GM10266 (cell line): ENCODE measurements at regions not wholly inside any gene's neighbourhood (a gene's known extent, or its start where the extent isn't known, plus 50 kb on each side); places are given as distances from the start of the nearest gene placed in this dataset.

Source experiments
- DNase-seq: peaks from one replicate; pipeline ENCODE4 v3.0.0; 2012; ENCODE audit errors: extremely low spot score
- TF ChIP-seq, protein P1 (sequence below): IDR thresholded peaks from 2 replicates; pipeline ENCODE4 v1.5.1; 2012; ENCODE audit warnings: mild to moderate bottlenecking, low read depth; ENCODE audit not compliant: control insufficient read depth, insufficient read depth; ENCODE audit errors: missing control alignments

DNA sequence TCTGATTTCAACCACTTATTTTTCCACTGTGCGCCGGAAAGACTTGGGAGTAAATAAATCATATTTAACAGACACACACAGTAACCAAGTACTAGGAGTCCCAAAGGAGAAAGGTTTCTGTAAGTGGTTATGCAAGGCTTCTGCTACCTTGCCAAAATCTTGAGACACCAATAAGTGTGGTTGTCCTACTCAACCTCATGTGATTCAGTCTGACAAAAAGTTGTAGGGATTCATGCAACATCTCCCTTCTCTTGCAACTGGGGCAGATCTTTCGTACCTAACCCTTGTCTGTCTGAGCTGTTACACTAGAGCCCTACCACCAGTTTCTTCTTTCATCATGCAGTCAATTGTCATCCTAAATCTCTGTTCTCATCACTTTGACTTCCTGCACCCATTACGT lies 69.9 kb upstream of the NUDT7 start:
- no peak for DNase-seq
- TF ChIP-seq, protein P1, sequence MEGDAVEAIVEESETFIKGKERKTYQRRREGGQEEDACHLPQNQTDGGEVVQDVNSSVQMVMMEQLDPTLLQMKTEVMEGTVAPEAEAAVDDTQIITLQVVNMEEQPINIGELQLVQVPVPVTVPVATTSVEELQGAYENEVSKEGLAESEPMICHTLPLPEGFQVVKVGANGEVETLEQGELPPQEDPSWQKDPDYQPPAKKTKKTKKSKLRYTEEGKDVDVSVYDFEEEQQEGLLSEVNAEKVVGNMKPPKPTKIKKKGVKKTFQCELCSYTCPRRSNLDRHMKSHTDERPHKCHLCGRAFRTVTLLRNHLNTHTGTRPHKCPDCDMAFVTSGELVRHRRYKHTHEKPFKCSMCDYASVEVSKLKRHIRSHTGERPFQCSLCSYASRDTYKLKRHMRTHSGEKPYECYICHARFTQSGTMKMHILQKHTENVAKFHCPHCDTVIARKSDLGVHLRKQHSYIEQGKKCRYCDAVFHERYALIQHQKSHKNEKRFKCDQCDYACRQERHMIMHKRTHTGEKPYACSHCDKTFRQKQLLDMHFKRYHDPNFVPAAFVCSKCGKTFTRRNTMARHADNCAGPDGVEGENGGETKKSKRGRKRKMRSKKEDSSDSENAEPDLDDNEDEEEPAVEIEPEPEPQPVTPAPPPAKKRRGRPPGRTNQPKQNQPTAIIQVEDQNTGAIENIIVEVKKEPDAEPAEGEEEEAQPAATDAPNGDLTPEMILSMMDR = no peak

DNA sequence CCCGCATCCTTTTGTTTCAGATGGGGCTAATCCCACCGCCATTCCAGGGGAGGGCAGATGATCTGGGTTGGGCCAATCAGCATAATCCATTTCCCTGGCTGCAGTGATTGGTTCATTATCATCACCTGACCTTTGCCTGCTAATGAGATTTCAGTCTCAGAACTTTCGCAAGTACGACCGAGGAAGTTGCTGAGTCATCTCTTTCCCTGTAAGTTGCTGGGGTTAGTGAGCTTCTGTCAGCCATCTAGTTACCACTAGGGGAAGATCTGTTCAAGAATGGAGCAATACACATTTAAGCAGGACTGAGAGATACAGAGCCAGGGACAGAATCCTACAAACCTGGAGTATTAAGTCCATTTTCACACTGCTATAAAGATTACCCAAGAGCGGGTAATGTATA lies 65.3 kb upstream of the NUDT7 start:
- TF ChIP-seq, protein P1 = no peak
- DNase-seq = no peak

DNA sequence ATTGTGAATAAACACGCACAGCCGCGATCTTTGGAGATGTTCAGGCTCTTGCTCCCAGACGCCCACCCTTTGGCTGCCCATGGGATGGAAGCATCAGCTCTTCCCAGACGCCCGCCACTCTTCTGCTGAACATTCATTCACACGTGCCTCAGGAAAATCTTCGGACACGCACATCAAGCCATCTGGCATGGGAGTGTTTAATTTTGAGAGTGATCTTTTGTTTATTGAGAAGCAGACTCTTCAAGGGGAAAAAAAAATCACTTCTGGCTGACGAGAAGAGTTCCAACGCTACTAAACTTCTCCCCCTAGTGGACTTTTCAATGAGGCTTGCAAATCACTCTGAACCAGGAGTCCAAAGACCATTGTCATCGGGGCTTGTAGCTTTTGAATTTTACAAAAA lies 62.0 kb upstream of the NUDT7 start:
- TF ChIP-seq, protein P1 = no peak
- no peak for DNase-seq

- TF ChIP-seq, protein P1 = no peak
- DNase-seq = no peak
Observed at GRCh38 chr16:77662246-77662645, 60.1 kb upstream of the NUDT7 start.

DNA sequence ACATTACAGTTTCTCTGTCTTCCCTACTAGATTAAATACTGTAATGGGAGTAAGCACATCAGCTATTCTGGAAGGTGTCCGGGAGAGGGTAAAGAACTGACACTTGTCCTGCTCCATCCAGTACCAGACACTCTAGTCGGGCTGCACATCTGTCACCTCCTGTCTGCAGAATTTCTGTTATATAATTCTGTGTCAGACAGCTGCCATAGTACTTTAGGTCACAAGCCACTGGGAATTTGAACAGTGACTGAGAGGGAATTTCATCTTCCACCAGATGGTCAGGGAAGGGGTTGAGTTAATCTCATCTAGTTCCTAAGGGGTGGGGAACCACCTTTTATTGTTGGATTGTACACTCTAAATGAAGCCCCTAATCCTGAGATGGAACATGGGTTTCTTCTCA lies 58.6 kb upstream of the NUDT7 start:
- DNase-seq = no peak
- TF ChIP-seq, protein P1 = no peak

DNA sequence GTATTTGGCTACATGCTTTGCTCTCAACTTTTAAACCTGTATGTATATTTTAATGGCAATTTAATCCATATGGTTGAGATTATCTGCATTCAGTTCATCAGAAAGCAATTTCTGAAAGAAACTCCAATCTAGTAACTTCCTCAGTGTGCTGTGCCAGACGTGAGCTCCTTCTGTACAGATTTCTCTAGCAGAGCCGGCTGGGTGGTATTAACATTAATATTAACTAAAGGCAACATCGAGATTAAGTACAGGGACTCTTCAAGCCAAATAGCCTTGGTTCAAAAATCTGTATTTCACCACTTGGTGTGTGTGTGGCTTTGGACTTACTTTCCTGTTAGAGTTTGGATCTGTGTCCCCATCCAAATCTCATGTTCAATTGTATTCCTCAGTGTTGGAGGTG lies 55.5 kb upstream of the NUDT7 start:
- DNase-seq = no peak
- TF ChIP-seq, protein P1 = no peak

DNA sequence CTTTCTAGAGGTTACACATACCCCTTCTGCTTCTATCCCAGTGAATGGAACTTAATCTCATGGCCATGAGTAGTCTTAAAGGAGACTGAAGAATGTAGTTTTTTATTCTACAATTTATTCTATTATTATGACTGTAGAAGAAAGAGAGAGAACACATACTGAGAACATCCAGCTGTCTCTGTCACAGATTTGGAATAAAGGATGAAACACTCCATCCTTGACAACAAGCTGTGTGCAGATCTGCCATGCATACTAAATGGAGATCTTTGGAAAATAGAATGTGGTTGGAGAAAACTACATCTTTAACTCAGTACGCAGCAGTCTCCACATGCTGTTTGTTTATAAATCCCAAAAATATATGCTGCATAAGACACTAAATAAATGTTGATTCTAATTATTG lies 54.1 kb upstream of the NUDT7 start:
- no peak for DNase-seq
- TF ChIP-seq, protein P1 = no peak

- TF ChIP-seq, protein P1 = no peak
- no peak for DNase-seq
Observed at GRCh38 chr16:77669057-77669456, 53.3 kb upstream of the NUDT7 start.
